Stimulated activated CD4-positive, alpha-beta T cell treated with anti-CD3 and anti-CD28 coated beads, Interleukin-15, amount 100 ng/mL, for 48 hours (primary cell): ENCODE measurements at regions not wholly inside any gene's neighbourhood (a gene's known extent, or its start where the extent isn't known, plus 50 kb on each side); places are given as distances from the start of the nearest gene placed in this dataset.
"Not testable (repeated sequence)": the region's sequence is repeated elsewhere in the genome, so short reads cannot be mapped to it uniquely, and the experiment has no call there.

Source experiments
- DNase-seq, 2 donors: peaks; one replicate each; pipeline ENCODE4 v3.0.0-alpha.2; 2020; ENCODE audit warnings: low read depth in 2 of 2

DNA sequence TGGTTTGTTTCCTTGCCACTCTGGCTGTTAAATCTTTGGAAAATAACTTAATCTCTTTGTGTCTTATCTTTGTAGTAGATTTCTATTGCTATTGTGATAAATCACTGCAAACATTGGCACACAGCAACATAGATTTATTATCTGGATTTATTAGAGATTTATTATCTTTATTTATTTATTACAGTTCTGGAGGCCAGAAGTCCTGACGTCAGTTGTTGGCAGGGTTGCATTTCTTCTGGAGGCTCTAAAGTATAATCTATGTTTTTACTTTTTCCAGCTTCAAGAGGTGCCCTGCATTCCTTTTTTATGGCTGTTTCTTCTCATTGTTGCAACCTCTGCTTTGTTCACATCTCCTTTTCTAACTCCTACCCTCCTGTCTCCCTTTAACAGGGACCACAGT is 542.8 kb downstream of the GRXCR1 start:
- DNase-seq = no peak

DNA sequence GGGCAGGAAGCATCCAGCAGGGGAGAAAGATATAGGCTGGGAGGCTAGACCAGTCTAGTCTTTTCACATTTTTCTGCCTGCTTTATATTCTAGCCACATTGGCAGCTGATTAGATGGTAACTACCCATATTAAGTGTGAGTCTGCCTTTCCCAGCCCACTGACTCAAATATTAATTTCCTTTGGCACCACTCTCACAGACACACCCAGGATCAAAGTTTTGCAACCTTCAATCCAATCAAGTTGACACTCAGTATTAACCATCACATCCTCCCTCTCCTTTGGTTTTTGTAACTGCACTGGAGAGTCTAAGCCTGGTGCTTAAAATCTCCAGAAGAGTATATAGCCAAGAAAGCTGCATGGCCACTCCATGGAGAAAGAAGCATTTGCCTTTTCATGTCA is 560.4 kb downstream of the GRXCR1 start:
- DNase-seq = no peak

GRCh38 chr4:43456383-43456782 is 563.9 kb downstream of the GRXCR1 start:
- no peak for DNase-seq

GRCh38 chr4:43457866-43458265 is 565.4 kb downstream of the GRXCR1 start:
- no peak for DNase-seq

DNA sequence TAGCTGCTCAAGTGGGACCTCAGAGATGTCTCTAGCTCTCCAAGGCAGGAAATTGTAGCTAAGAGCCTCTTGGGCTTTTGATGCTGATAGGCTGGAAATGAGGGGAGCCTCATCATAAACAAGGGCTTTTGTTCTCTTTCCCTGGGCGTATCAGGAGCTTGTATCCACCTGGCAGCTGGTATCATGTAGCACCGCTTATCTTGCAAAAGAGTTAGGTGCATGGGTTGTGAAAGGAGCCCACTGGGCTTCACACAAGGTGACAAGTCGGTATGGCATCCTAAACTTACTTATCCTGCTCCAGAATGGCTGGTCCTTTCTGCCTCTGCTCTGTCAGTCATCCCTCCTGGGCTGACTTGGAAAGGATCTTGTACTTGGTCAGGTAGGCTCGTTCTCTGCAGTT is 565.8 kb downstream of the GRXCR1 start:
- no peak for DNase-seq

GRCh38 chr4:43471950-43472349 is 579.4 kb downstream of the GRXCR1 start:
- DNase-seq = no peak

- DNase-seq = no peak
Measured at GRCh38 chr4:43481526-43481925, 589.0 kb downstream of the GRXCR1 start.

DNA sequence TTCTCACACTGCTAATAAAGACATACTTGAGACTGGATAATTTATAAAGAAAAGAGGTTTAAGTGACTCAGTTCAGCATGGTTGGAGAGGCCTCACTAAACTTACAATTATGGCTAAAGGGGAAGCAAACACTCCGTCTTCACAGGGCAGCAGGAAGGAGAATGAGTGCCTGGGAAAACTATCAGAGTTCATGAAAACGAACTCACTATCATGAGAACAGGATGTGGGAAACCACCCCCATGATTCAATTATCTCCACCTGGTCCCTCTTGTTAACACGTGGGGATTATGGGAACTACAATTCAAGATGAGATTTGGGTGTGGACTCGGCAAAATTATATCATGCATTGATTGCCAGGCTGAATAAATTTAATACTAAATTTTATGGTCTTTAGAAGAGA is 592.7 kb downstream of the GRXCR1 start:
- no peak for DNase-seq

DNA sequence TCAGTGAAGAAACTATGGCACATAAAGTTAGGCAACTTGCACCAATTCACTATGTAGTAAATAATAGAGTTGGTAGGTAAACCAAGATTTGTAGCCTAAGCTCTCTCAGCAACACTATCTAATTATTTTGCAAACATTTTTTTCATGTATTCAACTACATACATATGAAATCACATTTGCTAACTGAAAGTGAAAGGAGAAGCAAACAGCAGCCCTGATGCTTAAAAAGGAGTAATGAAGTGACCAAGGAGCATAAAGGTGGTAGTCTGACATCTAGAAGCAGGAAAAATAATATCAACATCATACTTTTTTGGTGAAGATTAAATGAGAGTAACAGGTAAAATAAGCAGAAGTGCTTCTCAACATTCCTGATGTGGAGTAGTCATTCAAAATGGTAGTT is 603.7 kb downstream of the GRXCR1 start:
- DNase-seq = no peak

GRCh38 chr4:43496602-43497001 is 604.1 kb downstream of the GRXCR1 start:
- no peak for DNase-seq

DNA sequence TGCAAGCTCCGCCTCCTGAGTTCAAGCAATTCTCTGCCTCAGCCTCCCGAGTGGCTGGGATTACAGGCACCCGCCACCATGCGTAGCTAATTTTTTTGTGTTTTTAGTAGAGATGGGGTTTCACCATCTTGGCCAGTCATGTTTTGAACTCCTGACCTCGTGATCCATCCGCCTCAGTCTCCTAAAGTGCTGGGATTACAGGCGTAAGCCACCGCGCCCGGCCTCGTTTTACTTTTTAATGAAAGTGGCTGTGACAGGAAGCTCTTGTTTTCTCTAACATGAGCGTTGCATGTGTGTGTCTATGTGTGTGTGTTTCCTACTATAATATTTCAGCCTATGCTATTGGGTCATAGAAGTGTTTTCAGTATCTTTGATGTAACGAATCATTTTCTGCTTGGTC is 613.3 kb downstream of the GRXCR1 start:
- DNase-seq = not testable (repeated sequence)

GRCh38 chr4:43512253-43512652 is 619.7 kb downstream of the GRXCR1 start:
- no peak for DNase-seq

DNA sequence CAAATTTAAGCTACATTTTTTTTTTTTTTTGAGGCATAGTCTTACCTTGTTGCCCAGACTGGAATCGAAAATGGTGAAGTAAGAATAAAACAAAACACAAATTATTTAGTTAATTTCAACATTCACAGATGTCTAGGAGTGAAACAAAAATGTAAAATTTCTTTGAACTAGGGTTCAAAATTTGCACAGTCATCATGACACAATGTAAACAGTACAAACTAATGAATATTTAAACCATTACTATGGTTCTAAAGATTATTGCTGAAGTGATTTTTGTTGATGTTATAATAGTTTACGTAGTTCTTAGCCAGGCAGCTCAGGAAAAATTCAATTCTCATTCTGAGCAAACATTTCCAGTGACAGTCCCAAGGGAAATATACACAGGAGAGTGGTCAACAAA is 633.1 kb downstream of the GRXCR1 start:
- no peak for DNase-seq

DNA sequence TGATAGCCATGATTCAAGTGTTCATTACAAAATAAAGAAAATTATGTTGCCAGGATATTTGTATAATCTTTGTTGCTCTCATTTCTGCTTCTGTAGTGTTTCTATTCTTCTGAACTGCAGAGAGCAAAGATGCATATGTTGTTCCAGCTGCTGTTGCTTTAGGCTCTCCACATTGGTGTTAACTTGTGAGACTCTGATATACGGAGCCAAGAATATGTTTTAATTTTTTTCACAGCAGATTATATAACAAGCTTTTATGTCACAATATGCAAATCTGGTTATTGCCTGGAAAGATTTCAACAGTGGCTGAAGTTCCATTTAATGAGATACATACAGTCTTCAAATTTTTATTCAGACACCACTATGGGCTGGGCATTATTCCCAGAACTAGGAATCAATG is 655.0 kb downstream of the GRXCR1 start:
- DNase-seq = no peak

GRCh38 chr4:43550981-43551627 is 658.6 kb downstream of the GRXCR1 start:
- no peak for DNase-seq

- DNase-seq = no peak
Measured at GRCh38 chr4:43556262-43556661, 663.7 kb downstream of the GRXCR1 start.

- DNase-seq = no peak
Measured at GRCh38 chr4:43560047-43560446, 667.5 kb downstream of the GRXCR1 start.

DNA sequence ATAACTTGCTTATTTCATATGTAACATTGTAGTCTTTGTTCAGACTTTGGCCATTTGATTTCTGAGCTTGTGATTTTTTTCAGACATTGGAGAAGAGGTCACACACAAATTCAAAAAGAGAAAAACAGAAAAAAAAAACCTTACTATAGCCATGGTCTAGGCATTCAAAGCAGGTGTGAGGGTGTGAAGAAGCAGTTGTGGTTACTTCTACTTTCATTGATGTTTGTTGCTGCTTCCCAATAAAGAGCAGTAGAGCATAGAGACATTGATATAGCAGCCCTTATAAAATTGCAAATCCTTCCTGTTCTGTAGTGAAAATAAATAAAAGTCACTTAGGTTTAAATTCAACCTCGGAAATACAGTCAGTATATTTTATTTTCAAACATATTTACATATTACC is 671.6 kb downstream of the GRXCR1 start:
- DNase-seq = no peak

DNA sequence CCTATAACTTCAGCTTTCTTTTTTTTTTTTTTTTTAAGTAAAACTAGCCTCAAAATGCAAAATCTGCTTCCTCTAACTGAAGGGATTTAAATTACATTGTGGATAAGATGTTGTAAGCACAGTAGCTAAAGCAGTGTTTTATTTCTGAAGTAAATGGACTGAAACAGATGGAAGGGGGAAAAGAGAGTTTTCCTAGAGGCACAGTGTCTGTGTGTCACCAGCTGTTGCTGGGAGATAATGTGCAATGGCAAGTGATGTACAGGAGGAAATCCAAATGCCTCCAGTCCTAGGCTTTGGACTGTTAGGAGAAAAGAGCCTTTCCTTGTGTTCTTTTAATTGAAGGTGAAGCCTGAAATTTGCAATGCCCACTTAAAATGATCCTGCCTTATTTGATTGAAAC is 672.1 kb downstream of the GRXCR1 start:
- no peak for DNase-seq

- no peak for DNase-seq
Measured at GRCh38 chr4:43567644-43568043, 675.1 kb downstream of the GRXCR1 start.

- DNase-seq = no peak
Measured at GRCh38 chr4:43586813-43587212, 694.3 kb downstream of the GRXCR1 start.

- no peak for DNase-seq
Measured at GRCh38 chr4:43587758-43588157, 695.2 kb downstream of the GRXCR1 start.

DNA sequence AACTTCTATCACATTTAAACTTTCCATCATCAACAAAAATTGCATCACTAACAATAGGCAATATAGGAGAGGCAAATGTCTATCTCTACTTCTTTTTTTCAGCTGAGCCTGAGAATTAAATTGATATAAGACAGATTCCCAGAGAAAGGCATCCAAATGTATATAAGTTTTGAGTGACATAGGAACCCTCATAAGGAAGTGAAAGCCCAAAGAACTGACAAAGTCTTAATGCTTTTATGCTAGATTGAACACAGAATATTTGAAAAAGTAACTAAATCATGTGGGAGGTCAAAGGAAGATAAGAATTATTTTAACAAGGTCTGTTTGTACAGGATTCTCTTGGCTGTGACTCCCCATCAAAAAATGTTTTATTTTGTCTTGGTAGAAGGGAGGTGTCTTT is 714.9 kb downstream of the GRXCR1 start:
- DNase-seq = no peak

DNA sequence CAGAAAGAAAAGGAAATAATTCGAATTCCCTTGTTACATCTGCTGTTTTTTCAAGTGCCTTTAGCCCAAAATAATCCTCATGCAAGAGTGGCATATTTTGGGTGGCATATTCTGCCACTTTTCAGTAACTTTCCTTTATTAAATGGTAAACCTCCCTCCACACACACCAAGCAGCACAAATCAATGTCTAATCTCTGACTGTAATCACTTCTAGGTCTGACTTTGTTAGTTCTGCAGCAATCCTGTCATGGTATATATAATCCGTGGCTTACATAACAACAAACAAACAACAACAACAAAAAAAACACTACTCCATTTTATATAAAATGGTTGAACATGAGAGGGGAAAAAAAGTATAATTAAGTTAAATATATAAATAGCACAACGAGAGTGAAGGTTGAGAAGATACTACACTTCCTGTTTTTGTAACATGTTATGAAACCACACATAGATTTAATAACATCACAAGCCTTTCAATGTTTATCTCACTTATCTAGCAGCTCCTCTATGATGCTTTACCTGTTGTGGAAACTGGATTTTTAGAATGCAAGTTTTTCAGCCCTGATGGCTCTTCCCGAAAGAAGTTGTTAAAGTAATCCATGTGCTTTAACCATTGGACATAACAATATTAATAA is 715.4 kb downstream of the GRXCR1 start:
- no peak for DNase-seq
